OCI-LY3 (cell line): ENCODE measurements at regions not wholly inside any gene's neighbourhood (a gene's known extent, or its start where the extent isn't known, plus 50 kb on each side); places are given as distances from the start of the nearest gene placed in this dataset.

ENCODE experiments used
- EZH2phosphoT487 ChIP-seq: fragments of 200-600 bp; shearing (Covaris generic); IDR thresholded peaks from 2 replicates; pipeline ENCODE4 v1.6.1; 2018; ENCODE audit warnings: antibody characterized with exemption, mixed run types, low read depth
- TF ChIP-seq, protein P1 (sequence below): fragments of 200-600, 300-600 bp; sonication (generic); IDR thresholded peaks from 2 replicates; pipeline ENCODE4 v1.5.1; 2014; ENCODE audit warnings: antibody characterized with exemption, low read length, low read depth

DNA sequence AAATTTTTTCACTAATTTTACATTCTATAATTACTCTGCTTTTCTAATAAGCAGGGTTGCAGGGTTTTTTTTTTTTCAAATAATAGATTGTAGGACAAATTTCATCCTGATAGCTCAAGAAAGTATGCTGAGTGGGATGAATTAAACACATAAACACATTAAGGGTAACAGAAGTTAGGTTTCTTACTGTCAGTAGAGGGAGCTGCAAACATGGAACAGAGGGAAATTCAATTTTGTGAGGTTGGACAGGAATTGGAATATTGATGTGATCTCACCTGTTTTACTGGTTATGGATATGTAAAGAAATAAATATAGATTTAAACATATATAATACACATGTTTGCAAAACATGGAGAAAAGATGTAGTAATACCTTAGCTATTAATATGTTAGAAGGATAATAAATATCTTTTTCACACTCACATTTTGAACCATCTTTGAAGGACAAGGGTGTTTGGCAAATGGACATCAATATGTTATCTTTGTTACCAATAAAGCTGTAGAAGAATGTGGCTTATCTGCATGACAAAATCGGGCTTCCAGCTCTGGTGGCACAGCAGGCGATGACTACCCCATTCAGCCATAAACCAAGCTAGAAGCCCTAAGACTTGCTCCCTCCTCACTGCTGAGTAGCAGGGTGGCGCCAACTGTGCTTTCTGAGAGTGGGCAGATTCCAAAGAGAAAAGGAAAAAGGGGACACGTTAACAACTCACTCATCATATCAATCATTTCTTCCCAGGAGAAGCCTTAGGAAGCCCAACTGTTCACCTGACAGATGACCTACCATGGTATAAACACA is 1257.4 kb downstream of the GATA3 start:
- TF ChIP-seq, protein P1, sequence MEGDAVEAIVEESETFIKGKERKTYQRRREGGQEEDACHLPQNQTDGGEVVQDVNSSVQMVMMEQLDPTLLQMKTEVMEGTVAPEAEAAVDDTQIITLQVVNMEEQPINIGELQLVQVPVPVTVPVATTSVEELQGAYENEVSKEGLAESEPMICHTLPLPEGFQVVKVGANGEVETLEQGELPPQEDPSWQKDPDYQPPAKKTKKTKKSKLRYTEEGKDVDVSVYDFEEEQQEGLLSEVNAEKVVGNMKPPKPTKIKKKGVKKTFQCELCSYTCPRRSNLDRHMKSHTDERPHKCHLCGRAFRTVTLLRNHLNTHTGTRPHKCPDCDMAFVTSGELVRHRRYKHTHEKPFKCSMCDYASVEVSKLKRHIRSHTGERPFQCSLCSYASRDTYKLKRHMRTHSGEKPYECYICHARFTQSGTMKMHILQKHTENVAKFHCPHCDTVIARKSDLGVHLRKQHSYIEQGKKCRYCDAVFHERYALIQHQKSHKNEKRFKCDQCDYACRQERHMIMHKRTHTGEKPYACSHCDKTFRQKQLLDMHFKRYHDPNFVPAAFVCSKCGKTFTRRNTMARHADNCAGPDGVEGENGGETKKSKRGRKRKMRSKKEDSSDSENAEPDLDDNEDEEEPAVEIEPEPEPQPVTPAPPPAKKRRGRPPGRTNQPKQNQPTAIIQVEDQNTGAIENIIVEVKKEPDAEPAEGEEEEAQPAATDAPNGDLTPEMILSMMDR: peak; percentile 11; the same call in 1 of the 2 replicates
- no peak for TF ChIP-seq EZH2phosphoT487
